HG03175 (cell line): ENCODE measurements at regions not wholly inside any gene's neighbourhood (a gene's known extent, or its start where the extent isn't known, plus 50 kb on each side); places are given as distances from the start of the nearest gene placed in this dataset.
"Not testable (repeated sequence)": the region's sequence is repeated elsewhere in the genome, so short reads cannot be mapped to it uniquely, and the experiment has no call there.

Source experiments
- ATAC-seq: cut with Tn5 transposase; IDR thresholded peaks from one replicate; pipeline ENCODE4 v1.9.1; 2021; ENCODE audit warnings: mild to moderate bottlenecking, moderate library complexity; ENCODE audit not compliant: unreplicated experiment

GRCh38 chrX:112368371-112368770, 285.8 kb upstream of the TRPC5 start:
- no peak for ATAC-seq

- ATAC-seq: no peak
Observed at GRCh38 chrX:112367065-112367464, 284.5 kb upstream of the TRPC5 start.

GRCh38 chrX:112359906-112360305, 277.3 kb upstream of the TRPC5 start:
- ATAC-seq: no peak

- ATAC-seq: no peak
Observed at GRCh38 chrX:112355931-112356330, 273.4 kb upstream of the TRPC5 start.

GRCh38 chrX:112341598-112341997, 259.0 kb upstream of the TRPC5 start:
- no peak for ATAC-seq

GRCh38 chrX:112313201-112313600, 230.6 kb upstream of the TRPC5 start:
- no peak for ATAC-seq

- no peak for ATAC-seq
Observed at GRCh38 chrX:112306027-112306426, 223.5 kb upstream of the TRPC5 start.

GRCh38 chrX:112279940-112280339, 197.4 kb upstream of the TRPC5 start:
- no peak for ATAC-seq

- ATAC-seq: no peak
Observed at GRCh38 chrX:112270991-112271390, 188.4 kb upstream of the TRPC5 start.

- ATAC-seq: no peak
Observed at GRCh38 chrX:112266136-112266535, 183.6 kb upstream of the TRPC5 start.

GRCh38 chrX:112259375-112259774, 176.8 kb upstream of the TRPC5 start:
- ATAC-seq: no peak

GRCh38 chrX:112254896-112255295, 172.3 kb upstream of the TRPC5 start:
- ATAC-seq: no peak

- ATAC-seq: no peak
Observed at GRCh38 chrX:112247714-112248113, 165.1 kb upstream of the TRPC5 start.

GRCh38 chrX:112235547-112235946, 153.0 kb upstream of the TRPC5 start:
- no peak for ATAC-seq

GRCh38 chrX:112233164-112233563, 150.6 kb upstream of the TRPC5 start:
- ATAC-seq: no peak

GRCh38 chrX:112226795-112227194, 144.2 kb upstream of the TRPC5 start:
- not testable (repeated sequence) for ATAC-seq

GRCh38 chrX:112223391-112223790, 140.8 kb upstream of the TRPC5 start:
- ATAC-seq: no peak

GRCh38 chrX:112218388-112218787, 135.8 kb upstream of the TRPC5 start:
- no peak for ATAC-seq

- no peak for ATAC-seq
Observed at GRCh38 chrX:112211459-112211858, 128.9 kb upstream of the TRPC5 start.

- no peak for ATAC-seq
Observed at GRCh38 chrX:112197840-112198239, 115.3 kb upstream of the TRPC5 start.

GRCh38 chrX:112190646-112191045, 108.1 kb upstream of the TRPC5 start:
- no peak for ATAC-seq

- not testable (repeated sequence) for ATAC-seq
Observed at GRCh38 chrX:112181361-112181760, 98.8 kb upstream of the TRPC5 start.

- ATAC-seq: no peak
Observed at GRCh38 chrX:112164420-112164819, 81.8 kb upstream of the TRPC5 start.

GRCh38 chrX:112163906-112164305, 81.3 kb upstream of the TRPC5 start:
- ATAC-seq: no peak
